Body of pancreas (tissue), 4 donors: ENCODE measurements at regions not wholly inside any gene's neighbourhood (a gene's known extent, or its start where the extent isn't known, plus 50 kb on each side); places are given as distances from the start of the nearest gene placed in this dataset.
"Not testable (repeated sequence)": the region's sequence is repeated elsewhere in the genome, so short reads cannot be mapped to it uniquely, and the experiment has no call there.

Source experiments
- CTCF ChIP-seq, 7 experiments: fragments of 450-650 bp in 4 of 7; fragments of 200-600 bp in 3 of 7; sonication (generic) in 3 of 7; IDR thresholded peaks; one replicate each; pipeline ENCODE4 v1.5.1; 2016 to 2019; ENCODE audit warnings: antibody characterized with exemption in 7 of 7
- POLR2A ChIP-seq, 3 donors: fragments of 450-650 bp; IDR thresholded peaks; one replicate each; pipeline ENCODE4 v1.6.1; 2016; ENCODE audit warnings: antibody characterized with exemption in 3 of 3, mild to moderate bottlenecking in 2 of 3

- TF ChIP-seq CTCF, POLR2A (IDR thresholded peaks at IDR 0.05): not testable (repeated sequence)
Observed at GRCh38 chr2:87223873-87224272, 202.2 kb upstream of the PLGLB1 start.
